Pons (tissue), 1 donor: ENCODE measurements at regions not wholly inside any gene's neighbourhood (a gene's known extent, or its start where the extent isn't known, plus 50 kb on each side); places are given as distances from the start of the nearest gene placed in this dataset.
"Not testable (repeated sequence)": the region's sequence is repeated elsewhere in the genome, so short reads cannot be mapped to it uniquely, and the experiment has no call there.

Source experiments
- DNase-seq: peaks from one replicate; pipeline ENCODE4 v3.0.0-alpha.2; 2016; ENCODE audit warnings: low spot score

DNA sequence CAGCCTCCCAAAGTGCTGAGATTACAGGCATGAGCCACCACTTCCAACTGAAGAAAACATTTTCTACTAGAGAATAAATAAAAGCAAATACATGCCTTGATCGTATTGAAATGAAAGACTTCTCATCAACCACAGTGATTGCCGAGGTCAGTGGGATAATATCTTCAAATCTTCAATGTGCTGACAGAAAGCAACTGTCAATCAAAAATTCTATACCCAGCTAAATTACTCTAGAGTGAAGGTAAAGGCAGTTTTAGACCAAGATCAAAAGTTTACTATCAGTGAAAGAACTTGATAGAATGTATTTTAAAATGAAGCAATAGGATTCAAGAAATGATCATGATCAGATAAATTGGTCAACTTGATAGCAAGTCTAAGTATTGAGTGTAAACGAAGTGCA lies 130.6 kb downstream of the BRD1 start:
- DNase-seq, result no peak

DNA sequence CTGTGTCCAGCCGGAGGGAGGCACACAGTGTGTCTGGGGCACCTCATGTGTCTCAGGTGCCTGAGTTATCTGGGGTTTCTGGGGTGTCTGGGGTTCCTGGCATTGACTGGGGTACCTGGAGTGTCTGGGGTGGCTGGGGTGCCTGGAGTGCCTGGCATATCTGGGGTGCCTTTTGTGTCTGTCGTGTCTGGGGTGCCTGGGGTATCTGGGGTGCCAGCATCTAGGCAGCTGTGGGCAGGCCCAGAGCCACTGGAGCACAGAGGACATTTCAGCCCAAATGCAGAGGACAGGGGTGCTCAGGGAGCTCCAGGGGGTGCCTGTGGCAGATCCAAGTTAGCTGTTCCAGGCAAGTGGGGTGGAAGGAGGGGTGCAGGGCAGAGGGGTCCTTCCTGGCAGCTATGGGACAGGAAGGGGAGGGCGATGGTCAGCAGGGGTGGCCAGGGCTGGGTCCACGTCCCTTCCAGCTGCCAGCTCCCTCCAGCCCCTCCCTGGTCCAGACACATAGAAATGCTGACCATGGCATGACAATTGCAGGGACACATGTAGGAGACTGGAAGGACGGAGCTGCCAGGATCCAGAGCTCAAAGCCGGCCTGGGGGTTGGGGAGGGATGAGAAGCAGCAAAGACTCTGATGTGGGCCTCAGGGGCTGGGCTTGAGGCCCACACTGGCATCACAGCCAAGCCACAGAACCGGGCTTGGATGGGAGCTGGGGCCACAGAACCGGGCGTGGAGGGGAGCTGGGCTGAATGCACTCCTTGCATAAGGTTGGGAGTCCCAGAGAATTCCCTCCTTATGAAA lies 133.0 kb downstream of the BRD1 start:
- DNase-seq, result no peak

GRCh38 chr22:49693848-49694247 lies 133.8 kb downstream of the BRD1 start:
- no peak for DNase-seq

- DNase-seq, result no peak
Measured at GRCh38 chr22:49693416-49693815, 134.3 kb downstream of the BRD1 start.

- no peak for DNase-seq
Measured at GRCh38 chr22:49692499-49693225, 135.0 kb downstream of the BRD1 start.

- DNase-seq, result no peak
Measured at GRCh38 chr22:49691256-49691655, 136.4 kb downstream of the BRD1 start.

GRCh38 chr22:49690454-49690853 lies 137.2 kb downstream of the BRD1 start:
- no peak for DNase-seq

DNA sequence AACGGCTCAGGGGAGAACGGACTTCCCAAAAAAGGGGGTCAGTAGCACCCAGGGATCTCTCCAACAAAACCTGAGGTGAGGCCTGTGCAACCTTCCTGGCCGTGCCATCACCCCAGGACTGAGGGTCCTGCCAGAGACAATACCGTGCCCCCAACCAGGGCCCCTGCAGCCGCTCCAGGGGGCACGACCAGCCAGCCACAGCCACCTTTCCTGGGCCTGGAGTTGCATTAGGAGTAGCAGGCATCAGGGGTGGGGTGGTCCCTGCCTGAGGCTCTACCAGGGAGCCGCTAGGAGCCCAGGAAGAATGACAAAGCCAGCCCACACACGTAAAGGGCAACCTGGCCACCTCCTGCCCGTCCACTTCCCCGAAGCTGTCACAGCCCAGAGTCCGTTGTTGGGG lies 137.8 kb downstream of the BRD1 start:
- DNase-seq, result no peak

GRCh38 chr22:49689255-49689770 lies 138.4 kb downstream of the BRD1 start:
- DNase-seq, result no peak

GRCh38 chr22:49688516-49689254 lies 139.0 kb downstream of the BRD1 start:
- DNase-seq, result no peak

GRCh38 chr22:49687786-49688515 lies 139.7 kb downstream of the BRD1 start:
- no peak for DNase-seq

- DNase-seq, result no peak
Measured at GRCh38 chr22:49687333-49687732, 140.3 kb downstream of the BRD1 start.

DNA sequence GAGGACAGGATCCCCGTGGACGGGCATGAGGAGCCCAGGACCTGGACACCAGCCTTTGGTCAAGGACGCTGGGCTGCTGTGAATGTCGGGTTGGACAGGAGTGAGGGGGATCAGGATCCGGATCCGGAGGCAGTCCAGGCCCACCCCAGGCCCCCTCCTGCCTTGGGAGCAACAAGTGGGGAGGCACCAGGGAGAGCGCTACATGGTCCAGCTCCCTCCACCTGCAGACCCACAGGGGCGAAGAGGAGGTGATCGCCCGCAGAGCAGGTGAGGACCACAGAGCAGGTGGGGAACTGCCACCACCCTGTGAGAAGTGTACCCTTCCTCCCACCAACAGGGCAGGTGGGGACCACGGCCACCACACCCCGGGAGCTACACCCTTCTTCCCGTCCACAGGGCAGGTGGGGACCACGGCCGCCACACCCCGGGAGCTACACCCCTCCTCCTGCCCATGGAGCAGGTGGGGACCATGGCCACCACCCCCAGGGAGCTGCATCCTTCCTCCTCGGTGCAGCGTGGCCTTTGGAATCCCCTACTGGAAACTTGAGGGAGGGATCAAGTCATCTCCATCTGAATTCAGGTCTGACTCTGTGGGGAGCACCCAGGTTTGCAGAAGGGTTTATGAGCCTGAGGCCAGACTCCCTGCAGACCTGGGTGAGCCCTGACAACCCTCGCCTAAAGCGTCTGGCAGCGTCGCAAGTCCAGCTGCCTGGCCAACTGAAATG lies 141.0 kb downstream of the BRD1 start:
- DNase-seq, result no peak

- no peak for DNase-seq
Measured at GRCh38 chr22:49685686-49686085, 142.0 kb downstream of the BRD1 start.

GRCh38 chr22:49685116-49685515 lies 142.6 kb downstream of the BRD1 start:
- DNase-seq, result no peak

DNA sequence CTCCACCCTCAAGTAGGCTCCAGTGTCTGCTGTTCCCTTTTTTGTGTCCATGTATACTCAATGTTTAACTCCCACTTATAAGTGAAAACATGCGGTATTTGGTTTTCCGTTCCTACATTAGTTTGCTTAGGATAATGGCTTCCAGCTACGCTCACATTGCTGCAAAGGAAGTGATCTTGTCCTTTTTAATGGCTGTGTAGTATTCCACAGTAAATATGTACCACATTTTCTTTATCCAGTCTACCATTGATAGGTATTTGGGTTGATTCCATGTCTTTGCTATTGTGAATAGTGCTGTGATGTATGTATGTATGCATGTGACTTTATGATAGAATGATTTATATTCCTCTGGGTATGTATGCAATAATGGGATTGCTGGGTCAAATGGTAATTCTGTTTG lies 144.6 kb downstream of the BRD1 start:
- DNase-seq, result no peak

- not testable (repeated sequence) for DNase-seq
Measured at GRCh38 chr22:49680819-49681218, 146.9 kb downstream of the BRD1 start.

DNA sequence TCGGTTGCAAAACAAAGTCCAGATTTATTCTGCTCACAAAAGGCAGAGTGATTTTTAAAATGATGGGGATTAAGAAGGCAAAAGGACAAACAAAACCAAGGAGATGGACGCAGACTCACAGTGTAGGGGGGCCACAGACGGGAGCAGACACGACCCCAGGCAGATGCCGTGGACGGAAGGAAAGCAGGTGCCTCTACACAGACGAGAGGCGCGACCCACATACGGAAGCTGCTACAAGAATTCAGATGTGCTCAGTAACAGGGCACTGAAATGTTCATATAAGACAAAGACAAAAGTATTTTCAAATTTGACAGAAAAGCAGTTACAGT lies 148.9 kb downstream of the BRD1 start:
- DNase-seq, result no peak

GRCh38 chr22:49678137-49678841 lies 149.4 kb downstream of the BRD1 start:
- no peak for DNase-seq

- no peak for DNase-seq
Measured at GRCh38 chr22:49677495-49677889, 150.2 kb downstream of the BRD1 start.
